ENCODE measurements at regions not wholly inside any gene's neighbourhood (a gene's known extent, or its start where the extent isn't known, plus 50 kb on each side); places are given as distances from the start of the nearest gene placed in this dataset.

- TF ChIP-seq CTCF (conservative IDR thresholded peaks at IDR 0.05 in 1 of 2, IDR thresholded peaks at IDR 0.05 in 1 of 2; ENCODE audit: extremely low read depth in 1 of 2, insufficient read depth in 1 of 2, low read depth in 1 of 2, low read length in 2 of 2) (no peak), EZH2 (IDR thresholded peaks at IDR 0.05; ENCODE audit: borderline replicate concordance, low read length) (no peak)
These were observed 137.4 kb upstream of the SATB1 start for GRCh38 chr3:18562364-18563154.
